NCI-H146 treated with DMSO at 0.1 percent for 48 hours (cell line): ENCODE measurements at regions not wholly inside any gene's neighbourhood (a gene's known extent, or its start where the extent isn't known, plus 50 kb on each side); places are given as distances from the start of the nearest gene placed in this dataset.
A peak's percentile ranks its signal among the peaks of the same experiment; 100 is the strongest.

ENCODE experiments used
- DNase-seq: peaks from one replicate; lab custom pipeline; 2025; ENCODE audit not compliant: unreplicated experiment; lab: John Stamatoyannopoulos, UW

DNA sequence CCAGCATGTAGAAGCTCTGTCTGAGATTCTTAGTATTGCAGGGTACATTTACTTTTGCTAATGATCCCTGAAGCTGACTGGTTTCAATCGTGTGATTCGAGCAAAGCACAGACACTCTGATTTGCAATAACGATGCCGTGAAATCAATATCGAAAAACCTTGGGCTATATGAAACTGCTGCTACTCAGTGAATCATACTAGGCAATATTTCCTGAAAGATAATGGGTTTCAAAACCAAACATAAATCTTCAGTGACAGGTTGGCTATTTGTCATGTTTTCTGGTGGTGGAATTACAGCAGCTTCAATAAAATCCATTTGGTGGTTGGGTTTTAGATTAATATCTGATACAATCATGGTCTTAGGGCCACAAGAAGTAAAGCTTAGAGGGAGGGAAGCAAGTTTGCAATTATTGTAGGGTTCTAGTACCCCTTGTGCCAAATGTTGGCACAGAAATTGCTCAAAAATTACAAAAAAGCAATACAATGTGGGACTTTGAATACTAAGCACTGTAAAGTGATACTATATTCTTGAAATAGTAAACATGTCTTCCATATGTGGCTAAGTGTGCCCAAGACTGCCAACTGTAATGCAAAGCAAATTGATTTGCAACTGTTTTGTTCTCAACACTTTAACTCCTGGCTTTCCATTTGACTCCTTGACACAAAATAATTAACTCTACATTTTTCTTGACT, 112.4 kb upstream of the JAZF1 start:
- no peak for DNase-seq

DNA sequence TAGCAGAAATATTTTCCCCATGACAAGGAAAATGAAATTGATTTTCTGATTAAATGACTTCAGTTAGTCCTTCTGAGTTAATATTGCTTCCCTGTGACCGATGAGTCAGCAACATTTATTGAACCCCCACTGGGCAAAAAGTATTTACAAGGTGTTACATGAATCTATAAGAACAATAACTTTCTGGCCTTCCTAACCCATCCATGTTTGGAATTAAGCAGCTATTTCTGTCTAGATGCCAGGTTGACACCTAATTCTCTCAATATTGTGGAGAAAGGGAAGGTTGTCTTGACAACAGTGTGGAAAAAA, 112.9 kb upstream of the JAZF1 start:
- no peak for DNase-seq

DNA sequence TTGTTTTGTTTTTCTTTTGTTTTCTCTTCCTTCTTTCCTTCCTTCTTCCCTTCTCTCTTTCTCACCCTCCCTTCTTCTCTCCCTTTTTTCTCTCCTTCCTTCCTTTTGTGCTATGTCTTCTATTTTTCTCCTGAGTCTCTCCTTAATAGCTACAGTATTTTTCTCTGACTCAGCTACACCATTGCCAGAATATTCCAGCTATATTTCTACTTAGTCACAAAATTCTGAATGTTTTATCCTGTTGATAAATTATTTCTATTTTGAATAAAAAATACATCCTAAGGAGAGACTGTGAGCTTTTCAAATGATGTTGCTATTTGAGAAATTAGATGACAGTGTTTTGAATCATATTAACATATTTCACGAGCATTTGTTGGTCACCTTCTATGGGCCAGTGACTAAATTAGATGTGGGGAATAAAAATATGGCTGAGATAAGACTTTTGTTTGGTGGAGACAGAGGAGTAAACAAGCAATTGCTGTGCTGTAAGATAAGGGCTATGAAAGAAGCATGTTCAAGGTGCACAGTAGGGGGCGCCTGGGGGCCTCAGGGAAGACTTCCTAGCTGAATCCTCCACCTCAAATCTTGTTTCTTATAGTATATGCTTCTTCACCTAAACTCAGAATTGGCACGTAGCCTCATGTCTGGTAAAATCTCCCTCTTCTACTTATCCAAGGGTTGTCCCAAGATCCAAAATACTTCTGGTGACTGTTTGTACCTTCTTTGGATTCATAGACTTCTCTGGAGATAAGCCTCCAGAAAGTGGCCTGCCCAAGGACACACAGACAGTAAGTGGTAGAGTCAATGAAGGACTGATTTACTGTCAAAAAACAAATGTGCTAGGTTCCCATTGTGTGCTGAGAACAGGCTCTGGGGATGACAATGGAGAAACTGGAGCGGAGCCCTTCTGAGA, 115.5 kb upstream of the CREB5 start:
- no peak for DNase-seq

DNA sequence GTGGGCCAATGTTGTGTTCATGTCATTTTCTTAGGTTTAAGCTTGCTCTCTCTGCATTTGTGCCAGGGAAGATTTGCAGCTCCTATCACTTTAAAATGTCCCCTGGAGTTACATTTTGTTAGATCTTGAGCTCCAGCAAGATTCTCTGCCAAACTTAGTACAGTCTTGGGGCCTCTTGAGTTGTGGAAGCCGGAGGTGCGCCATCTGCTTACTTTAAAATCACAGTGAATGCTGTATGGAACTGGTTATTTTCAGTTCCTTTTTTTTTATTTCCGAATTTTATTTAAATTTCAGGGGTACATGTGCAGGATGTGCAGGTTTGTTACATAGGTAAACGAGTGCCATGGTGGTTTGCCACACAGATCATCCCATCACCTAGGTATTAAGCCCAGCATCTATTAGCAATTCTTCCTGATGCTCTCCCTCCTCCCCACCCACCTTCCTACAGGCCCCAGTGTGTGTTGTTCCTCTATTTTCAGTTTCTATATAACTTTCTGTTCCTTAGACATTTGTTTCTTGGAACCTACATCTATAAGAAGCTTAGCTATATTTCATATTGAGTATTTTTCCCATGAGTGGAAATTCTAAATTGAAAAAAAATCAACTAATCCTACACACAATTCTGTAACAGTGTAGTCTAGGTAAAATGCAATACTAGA, 114.4 kb upstream of the CREB5 start:
- no peak for DNase-seq

DNA sequence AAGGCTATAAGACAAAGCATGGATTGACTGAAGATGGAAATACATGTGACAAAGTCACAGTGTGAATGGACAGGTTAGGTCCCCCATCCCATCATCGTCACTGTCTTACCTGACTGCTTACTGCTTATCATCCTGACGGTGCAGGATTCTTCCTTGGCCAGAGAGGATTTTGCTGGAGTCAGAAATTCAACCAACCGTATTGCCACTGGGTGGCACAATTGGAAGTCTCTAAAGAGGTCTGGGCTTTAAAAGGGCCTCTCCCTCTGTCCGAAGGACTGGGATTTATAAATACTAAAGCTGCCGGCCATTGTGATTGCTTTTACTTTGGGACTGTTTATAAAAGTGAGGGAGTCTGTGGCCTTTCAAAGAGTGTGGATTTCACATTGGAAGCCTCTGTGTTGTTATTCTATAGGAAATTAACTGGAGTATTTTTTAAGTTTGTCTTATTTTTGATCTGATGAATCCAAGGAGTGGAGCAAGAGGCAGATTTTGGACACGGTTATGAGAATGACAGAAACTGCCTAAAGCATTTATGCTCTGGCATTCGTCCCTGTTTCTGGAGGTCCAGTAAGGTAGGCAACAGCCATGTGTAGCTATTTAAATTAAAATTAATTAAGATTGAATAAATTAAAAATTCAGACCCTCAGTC, 113.3 kb upstream of the CREB5 start:
- DNase-seq: peak; percentile 51

DNA sequence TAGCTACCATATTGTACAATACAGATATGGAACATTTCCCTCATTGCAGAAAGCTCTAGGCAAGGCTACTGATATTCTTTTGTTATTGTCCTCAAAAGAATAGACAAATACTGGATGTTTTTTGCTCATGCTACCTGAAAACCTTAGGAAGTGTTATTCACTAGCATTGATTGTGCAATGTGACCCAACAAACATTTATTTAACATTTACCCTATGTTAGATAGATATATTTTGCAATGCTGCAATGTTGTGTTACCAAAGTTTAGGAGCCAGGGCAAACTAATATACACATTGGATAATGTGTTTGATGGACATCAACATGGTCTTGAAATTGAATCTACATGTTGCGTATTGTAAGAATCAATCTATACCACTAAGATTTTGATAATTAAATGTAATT, 112.8 kb upstream of the CREB5 start:
- DNase-seq: no peak

DNA sequence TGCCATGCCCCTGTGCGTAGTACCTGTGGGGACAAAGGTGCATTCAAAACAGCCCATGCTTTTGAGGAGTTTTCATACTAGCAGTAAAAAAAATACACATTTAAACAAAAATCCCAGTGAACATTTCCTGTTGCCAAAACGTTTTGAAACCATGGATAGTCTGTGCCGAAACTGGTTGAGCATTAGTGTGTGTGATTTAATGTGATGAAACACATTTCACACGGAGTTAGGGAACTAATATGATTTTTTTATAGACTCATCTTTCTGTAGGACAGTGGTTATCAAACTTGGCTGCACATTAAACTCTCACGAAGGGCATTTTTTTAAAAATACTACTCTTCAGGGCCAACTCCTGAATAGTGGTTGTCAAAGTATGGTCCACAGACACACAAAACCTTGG, 111.8 kb upstream of the CREB5 start:
- DNase-seq: no peak

DNA sequence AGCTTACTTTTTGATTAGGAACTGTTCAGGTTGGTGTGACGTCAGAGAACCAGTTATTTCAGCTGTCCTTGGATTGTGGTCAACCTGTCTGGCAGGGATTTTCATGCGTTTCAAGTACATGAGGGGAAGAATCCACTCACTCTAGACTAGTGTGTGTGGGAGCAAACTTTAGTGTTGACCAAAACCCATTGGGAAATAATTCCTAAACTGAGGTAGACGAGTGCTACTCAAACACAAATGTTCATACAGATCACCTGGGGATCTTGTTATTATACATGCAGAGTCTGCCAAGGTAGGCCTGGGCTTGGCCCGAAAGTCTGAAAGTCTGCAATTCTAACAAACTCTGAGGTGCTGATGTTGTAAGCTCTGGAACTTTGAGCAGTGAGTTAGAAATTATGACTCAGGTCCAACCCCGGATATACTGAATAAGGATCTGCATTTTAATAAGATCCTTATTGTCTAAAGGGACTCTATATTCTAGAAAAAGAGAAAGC, 111.1 kb upstream of the CREB5 start:
- no peak for DNase-seq

DNA sequence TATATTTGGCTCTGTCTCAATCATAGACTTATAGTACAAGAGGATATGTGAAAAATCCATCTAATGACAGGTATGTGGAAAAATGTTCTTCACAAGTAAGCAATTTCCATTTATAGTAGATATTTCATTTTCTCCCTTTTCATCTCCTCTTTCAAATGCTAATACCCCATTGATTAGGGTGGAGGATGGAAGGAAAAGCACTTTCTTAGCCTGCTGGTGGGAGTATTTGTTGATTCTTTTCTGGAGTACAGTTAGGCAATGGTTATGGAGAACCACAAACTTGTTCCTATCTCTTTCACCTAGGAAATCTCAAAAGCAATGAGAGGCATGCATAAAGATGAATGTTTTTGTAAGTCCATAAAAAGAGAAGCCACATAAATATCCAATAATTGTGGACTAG, 108.0 kb upstream of the CREB5 start:
- DNase-seq: peak; percentile 15

DNA sequence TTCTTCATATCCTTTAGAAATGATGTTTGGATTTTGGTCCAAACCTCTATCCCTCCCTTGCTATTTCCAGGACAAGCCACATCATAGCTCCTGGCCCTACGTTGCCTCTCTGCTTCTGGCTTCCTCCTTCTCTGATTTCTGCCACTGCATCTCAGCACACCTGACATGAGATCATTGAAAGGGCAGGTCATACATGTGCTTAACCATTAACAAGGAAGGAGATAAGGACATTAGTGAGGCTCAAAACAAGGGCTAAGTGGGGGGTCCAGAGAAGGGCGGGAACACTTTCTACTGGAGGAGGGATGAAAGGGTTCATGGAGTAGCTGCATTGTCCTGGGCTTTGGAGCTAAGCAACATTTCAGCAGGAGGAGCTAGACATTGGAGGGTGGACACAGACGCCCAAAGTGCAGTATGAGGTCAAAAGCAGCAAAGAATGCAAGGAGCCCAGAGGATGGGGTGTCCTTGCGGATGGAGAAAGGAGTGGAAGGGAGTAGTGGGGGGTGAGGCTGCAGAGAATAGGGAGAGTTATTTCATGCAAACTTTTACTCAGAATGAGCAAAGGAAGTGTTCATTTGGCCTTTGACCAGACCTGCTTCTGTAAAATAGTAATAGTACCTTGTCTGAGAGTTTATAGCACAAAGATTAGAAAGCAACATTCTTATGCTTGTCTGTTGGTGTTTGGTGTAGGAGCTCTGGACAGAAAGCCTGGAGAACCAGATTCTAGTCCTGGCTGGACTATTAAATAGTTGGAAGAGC, 102.4 kb upstream of the CREB5 start:
- DNase-seq: no peak

DNA sequence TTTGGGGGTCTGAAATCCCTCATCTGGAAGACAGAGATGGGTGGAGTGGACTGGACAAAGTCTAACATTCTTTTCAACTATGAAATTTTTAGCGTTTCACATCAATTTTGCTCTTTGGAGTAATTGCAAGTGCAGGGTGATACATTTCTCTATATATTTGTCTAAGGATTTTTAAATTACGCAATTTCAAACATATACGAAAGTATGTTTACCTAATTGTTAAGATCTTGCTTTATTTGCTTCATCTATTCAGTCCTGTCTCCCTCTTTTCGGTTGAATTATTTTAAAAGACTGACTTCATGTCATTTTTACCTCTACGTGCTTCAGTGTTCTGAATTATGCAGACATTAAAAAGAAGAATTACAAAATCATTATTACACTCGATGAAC, 101.9 kb upstream of the CREB5 start:
- DNase-seq: no peak

DNA sequence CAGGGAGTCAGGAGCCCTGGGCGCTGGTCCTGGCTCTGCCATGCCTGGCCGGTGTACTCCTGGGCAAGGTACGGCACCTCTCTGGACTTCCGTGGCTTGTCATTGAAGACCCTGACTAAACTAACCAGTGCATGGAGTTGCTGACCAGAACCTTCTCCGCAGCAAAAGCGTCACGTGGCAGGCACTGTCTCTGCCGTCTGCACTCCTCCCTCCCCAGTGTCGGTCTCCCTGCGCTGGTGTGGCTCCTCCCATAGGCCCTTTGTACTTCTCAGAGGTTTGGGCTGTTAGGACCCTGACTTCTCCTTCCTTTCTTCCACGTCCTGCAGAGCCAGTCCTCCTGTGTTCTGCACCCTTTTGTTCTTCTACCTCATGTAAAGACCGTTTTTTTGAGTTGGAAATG, 100.6 kb upstream of the CREB5 start:
- no peak for DNase-seq

DNA sequence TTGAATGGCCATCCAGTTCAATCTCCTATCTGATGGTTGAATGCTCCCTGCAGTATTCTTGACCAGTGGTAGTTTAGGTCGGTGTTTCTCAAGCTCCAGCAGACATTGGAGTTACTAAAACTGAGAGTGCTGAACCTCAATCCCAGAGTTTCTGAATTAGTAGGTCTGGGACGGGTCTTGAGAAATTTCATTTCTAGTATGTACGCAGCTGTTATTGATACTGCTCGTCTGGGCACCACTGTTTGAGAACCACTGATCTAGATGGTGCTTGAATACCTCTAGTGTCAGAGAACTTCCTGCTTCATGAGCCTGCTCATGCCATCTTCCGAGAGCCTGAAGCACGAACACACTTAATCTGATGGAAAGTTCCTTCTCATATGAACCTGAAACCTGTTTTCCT, 99.4 kb upstream of the CREB5 start:
- no peak for DNase-seq

DNA sequence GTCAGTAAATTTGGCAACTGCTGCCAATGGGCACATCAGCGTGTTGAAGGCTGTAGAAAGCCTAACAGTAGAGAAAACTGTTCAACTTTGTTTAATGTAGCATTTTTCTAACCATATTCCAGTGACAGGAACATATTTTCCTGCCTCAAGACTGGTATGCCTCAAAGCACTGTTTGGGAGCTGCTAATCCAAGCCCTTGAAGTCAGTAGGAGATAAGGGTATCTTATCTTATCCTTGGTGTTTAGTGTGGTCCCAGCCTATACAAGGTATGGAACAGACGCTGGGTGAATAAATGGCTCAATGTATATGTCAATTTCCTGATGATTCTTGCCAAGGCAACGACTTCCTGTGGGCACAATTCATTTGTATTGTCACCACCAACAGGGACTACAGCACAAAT, 97.5 kb upstream of the CREB5 start:
- no peak for DNase-seq

DNA sequence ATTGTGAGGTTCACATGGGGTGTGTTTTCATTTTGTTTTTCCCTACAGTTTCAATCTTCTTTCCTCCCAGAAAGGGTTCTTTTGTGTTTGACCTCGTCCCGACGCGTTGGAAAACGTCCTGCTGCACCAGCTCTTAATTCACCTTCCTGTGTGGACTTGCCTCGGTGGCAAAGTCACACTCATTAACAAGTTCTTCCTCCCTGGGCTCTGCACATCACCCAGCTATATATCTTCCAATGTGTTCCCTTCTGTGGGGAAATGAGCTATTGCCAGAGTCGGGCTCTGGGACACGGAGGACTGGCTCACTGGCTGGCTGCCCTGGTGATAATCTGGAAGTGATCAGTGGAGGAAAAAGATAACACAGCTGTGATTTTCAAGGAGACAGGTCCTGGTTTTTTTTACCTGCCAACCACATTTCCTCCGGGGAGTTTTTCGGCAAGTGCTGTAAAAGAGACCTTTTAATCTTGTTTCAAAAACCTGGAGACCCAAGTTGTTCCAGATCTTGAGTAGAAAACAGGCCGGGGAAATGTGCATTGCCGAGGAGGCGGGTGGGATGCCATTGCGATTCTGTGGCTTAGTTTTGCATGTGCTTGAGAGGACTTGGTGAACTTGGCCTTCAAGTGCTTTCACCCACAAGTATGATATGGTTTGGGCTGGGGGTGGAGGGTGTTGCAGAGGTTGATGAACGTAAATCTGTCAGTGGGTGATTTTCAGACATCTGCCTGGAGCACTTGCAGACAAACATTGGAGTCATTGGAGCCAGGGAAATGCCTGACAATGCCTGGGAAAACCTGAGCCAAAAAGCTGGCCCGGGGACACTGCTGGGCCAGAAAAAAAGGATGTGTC, 96.5 kb upstream of the CREB5 start:
- no peak for DNase-seq

DNA sequence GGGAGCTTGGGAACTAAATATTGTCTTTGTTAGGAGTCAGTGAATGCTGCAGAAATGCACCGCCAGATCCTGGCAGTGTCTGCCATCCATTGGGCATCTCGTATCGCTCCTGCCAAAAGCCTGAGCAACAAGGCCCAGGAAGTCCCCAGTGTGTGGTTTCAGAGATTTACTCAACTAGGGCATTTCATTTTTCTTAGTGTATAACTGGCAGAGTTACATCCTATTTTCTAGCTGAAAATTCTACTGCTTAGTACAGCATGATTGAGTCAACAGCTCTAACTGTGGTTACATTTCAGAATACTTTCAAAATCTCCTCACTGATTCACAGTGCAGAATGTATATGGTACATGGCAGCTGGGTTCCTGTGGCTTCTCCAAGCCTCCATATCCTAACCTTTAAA, 95.8 kb upstream of the CREB5 start:
- DNase-seq: no peak

DNA sequence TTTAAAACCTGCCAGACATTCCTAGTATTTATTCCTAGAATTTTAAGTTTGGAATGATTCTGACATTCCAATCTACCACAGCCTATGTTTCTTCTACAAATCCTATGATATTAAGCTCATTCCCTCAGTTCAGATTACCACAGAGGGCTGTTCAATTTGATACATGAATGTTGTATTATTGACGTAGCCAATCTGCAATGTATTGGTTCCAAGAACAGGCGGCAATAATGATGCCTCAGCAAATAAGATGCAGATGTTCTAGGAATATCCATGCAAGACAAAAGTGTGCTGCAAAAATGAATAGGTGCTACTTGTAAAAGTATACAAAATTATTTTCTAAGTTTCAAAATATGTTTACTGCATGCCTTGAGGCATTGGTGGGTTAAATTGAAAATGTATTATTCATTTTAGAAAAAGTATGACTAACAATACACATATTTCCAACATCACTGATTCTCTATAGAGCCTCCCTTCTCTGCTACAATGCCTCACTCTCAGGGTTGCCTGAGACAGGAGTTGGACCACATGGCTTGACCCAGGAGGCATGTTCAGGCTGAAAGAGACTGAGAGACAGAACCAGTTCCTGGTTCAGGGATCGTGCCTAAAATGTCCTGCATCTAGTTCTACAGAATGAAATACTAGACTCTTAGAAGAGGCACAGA, 94.1 kb upstream of the CREB5 start:
- DNase-seq: no peak

DNA sequence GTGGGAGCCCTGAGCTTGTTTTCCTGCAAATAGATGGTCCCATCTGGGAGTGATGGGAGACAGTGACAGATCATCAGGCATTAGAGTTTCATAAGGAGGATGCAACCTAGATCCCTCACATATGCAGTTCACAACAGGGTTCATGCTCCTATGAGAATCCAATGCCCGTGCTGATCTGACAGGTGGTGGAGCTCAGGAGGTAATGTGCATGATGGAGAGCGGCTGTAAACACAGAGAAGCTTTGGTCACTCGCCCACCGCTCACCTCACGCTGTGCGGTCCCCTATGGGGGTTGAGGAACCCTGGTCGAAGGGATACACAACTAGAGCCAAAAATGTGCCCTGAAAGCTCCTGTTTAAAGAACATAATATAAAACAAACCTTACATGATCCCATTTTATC, 88.5 kb upstream of the CREB5 start:
- no peak for DNase-seq

DNA sequence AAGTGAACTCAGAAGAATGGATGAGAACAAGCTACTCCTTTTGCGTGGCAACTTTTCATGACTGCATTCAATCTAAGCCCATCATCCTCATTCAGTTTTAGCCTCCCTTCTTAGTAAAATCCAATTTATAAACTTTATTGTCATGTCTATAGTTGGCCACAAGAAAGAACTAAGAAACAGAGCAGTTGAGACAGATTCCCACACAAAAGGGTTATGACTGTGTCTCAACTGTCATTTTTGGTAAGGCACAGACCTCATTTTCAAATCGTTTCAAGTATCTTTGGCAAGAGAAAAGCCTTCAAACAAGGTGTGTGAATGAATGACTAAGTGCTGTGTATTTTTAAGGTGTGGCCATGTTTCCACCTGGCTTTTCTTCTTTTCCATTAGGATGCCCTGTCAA, 84.2 kb upstream of the CREB5 start:
- peak; percentile 40 for DNase-seq
